ENCODE measurements at regions not wholly inside any gene's neighbourhood (a gene's known extent, or its start where the extent isn't known, plus 50 kb on each side); places are given as distances from the start of the nearest gene placed in this dataset.
"Not testable (repeated sequence)": the region's sequence is repeated elsewhere in the genome, so short reads cannot be mapped to it uniquely, and the experiment has no call there.

DNA sequence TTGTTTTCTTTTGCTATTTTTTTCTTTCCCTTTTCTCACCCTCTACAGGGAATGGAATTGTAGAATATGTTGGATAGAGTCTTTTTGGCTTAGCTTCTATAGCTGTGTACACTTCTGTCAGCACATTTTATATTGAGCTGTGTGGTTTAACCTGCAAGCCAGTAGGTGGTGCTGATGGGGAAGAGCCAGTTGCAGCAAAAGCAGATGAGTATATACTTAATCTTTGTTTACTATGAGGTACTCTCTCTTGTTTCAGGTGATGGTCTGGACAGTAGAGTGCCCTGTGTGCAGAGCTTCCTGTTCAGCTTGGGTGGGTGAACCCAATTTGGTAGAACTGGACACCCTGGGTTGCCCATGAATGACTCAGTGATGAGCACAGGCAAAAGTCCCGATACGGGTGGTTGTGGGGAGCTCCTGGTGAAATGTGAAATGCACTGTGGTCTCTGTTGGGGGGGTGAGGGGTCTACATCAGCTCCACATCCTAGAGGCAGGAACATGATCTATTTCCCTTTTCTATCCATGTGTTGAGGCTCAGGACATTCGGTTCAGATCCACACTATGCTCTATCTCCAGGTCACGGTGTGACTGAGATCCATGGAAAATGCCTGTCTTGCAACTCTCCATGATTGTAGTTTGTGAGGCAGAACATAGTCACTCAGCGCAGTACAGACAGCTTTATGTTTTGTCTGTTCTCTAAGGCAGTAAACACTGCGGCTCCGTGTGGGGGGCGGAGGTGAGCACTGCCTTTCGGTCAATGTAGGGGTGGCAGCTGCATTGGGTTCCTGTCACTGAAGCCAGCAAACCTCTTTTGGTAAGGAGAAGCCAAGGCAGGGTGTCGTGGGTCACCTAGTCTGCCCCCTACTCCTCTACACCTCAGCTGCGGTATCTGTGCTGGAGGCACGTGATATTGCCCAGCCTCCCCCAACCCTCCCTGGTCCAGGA is 353.2 kb downstream of the PRR16 start:
- DNase-seq (ENCODE audit: low spot score), result no peak

- no peak for DNase-seq (ENCODE audit: low spot score)
Observed at GRCh38 chr5:120818128-120818527, 354.0 kb downstream of the PRR16 start.

DNA sequence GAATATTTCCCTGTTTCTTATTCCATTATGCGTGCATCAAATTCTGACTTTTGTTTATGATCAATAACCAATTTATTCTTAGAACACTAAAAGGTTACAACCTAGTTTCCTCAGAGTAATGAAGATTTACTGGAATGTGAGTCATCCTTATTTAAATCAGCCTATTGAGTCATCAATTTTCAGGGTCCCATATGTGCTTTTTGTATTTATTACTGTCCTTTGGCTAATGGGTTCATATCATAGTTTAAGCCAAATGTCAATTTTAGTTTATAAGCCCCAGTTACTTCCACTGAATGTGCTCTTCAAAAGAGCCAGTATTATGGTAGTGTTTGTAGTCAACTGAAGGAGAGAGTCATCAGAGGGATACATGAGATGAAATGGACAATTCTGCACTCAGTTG is 359.2 kb downstream of the PRR16 start:
- DNase-seq (ENCODE audit: low spot score), result no peak

- not testable (repeated sequence) for DNase-seq (ENCODE audit: low spot score)
Observed at GRCh38 chr5:120831646-120832045, 367.5 kb downstream of the PRR16 start.

DNA sequence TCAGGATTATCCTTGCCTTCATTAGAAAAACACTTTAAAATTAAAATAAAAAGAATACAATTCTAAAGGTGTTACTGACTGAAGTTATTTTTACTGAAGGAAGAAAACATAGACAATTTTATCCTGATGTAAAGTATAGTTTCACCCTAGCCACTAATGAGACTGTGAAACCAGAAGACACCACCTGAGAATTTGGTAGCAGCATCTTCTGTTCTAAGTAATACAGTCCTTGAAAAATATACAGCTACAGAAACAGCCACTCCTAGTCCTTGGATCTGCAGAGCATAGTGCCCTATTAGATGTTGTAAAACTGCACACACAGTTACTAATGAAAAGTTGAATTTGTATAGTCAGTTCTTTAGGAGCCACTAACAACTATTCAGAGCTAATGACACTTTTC is 377.7 kb downstream of the PRR16 start:
- no peak for DNase-seq (ENCODE audit: low spot score)

DNA sequence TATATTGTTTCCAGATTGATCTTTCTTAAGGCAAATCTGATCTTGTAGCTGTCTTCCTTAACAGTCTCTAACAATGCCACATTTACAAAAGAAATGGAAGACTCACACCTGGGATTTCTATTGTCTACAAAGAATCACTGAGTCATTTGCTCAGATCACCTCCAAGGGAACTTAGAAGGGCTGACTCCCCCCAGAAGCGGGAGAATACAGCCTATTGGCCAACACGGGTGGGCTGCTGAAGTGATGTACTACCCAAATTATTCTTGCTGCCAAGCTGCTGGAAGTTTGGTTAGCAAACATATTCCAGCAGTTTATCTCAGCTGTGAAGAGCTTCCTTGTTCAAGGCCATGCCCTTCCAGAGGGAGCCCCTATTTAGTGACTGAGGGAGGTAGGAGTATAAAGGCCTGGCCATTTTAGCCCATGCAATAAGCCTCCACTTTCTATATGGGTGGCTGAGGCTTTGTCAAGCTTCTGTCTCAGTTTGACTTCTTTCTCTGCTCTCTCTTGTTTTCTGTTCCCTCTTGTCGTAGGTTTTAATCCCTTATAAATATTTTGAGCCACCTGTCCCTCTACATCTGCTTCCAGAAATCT is 379.4 kb downstream of the PRR16 start:
- DNase-seq (ENCODE audit: low spot score), result no peak

DNA sequence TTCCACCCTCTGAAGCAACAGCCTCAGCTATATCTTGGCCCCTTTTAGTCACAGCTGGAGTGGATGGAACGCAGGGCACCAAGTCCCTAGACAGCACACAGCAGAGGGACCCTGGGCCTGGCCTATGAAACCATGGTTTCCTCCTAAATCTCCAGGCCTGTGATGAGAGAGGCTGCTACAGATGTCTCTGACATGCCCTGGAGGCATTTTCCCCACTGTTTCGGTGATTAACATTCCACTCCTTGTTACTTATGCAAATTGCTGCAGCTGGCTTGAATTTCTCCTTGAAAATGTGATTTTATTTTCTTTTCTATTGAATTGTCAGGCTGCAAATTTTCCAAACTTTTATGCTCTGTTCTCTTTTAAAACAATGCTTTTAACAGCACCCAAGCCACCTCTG is 384.8 kb downstream of the PRR16 start:
- no peak for DNase-seq (ENCODE audit: low spot score)

DNA sequence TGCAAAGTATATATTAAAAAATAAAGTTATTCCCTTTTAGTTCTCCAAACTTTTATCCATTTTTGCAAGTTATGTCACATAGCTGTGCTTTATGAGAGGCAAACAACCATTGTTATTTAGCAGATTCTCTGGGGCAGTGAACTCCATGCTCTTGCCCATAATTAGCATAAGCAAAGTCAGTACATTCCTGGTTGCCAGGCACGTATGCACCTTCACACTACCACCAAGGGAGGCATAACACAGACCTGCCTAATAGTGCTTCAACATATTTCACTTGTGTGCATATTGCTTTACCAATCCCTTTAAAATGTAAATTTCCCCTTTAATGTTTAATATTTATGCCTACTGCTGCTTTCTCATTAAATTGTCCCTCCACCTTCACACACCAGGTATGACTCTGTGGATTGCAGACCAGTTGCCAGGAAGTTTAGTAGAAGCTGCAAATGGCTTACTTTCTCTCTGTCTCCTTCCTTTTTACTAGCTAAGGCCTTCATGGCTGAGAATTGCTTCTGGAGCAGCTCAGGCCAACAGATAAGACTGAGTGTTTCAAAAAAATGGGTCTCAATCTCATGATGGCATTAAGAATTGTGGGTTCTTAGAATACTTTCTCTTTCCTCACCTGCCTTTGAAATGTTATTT is 388.2 kb downstream of the PRR16 start:
- no peak for DNase-seq (ENCODE audit: low spot score)

- no peak for DNase-seq (ENCODE audit: low spot score)
Observed at GRCh38 chr5:120866997-120867396, 402.9 kb downstream of the PRR16 start.

DNA sequence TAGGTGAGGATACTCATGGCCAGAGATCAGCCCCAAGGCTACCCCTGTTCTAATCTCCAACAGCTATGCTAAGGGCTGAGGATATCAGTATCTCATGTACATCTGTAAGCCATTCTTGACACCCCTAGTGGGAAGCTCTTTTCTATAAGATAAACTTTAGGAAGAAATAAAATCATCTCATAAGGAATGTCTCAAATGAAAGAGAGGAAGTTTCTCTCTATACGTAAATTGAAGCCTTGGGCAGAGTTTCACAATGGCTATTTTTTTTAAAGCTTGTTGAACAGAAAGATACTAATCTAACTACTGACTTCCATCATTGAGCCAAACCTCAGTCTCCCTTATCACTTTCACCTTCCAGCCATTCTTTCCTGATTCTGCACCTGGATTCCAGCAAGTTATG is 405.7 kb downstream of the PRR16 start:
- no peak for DNase-seq (ENCODE audit: low spot score)

- DNase-seq (ENCODE audit: low spot score), result no peak
Observed at GRCh38 chr5:120872297-120872696, 408.2 kb downstream of the PRR16 start.

GRCh38 chr5:120873083-120873482 is 409.0 kb downstream of the PRR16 start:
- no peak for DNase-seq (ENCODE audit: low spot score)

DNA sequence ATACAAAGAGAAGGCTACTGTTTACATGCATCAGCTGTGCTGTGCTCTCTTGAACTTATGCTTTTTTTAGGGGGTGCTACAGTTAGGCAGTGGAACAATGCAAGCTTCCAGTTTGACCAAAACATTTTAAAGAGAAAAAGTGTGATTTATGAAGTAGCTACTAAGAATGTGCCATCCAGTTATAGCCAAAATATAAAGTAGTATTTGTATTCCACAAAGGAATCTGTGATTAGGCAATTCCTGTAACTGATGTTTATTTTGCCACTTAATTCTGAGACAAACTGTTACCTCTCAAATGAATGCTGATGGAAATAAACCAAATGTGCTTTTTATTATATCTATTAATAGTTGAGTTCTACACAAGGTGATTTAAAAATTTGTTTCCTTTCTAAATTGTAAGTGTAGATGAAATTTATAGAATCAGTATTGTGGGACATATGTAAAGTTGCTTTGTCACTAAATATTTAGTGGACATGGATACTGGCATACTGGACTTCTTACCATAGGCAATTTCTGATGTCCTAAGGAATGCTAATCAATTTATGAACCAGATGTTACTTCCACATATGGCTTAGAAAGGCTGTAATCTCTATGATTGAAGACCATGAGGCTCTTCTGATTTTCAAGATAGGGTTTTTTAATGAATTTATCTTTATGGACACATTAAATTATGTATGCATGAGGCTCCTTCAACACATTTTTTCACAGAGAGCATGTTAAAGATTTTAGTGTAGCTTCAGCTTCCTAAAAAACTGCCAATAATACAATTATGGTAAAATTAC is 410.2 kb downstream of the PRR16 start:
- DNase-seq (ENCODE audit: low spot score), result no peak

GRCh38 chr5:120882038-120882775 is 418.1 kb downstream of the PRR16 start:
- DNase-seq (ENCODE audit: low spot score), result no peak

DNA sequence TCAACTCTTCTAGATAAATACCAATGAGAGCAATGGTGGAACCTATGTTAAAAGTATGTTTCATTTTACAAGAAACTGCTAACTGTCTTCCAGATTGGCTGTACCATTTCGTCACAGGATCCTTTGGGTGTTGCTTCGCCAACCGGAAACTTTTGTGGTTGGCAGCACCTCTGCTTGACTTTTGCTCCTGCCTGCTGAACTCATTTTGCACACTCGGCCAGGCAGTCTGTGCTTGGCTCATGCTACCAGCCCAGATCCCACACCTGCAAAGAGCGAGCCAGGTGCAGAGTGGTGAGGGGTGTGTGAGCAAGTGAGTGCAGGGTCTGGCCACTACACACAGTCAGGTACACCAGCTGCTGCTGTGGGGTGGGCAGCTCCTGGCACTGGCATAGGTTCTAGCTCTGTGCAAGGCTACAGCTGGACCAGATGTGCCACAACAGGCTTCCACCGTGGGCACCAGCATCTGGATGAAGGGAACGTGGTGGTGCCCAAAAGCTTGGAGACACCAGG is 422.3 kb downstream of the PRR16 start:
- no peak for DNase-seq (ENCODE audit: low spot score)

DNA sequence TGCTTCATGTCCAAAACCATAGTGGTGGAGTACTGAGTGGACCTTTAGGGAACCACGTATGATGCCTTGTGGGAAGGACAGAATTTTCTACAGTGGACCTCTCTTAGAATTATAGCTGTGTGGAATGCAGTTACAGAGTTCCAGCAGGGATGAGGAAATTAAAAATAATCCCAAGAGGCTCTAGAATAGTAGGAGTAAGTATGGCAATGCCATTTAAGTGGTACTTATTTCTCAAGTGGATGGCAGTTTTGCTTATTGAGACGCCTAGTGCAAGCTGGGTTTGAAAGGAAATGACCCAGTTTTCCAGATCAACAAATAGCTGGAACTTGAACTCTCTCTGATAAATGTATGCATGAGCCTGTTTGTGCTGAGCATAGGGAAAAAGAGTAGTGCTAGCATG is 431.6 kb downstream of the PRR16 start:
- no peak for DNase-seq (ENCODE audit: low spot score)

DNA sequence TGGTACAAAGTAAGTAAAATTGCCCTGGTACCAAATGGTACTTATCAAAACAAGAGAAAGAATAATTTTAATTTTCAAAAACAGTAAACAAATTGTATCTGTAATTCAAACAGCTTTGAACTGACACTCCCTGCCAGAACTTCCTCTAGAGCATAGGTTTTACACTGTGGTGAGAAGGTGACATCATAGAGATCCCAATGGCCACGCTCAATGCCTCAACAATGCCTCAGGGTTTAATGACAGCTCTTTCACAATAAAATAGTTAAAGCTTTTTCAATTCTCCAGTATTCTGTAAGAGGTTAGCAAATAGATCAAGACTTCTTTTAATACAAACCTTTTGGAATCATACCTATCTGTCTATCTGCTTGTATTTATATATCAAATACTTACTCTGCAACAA is 437.1 kb downstream of the PRR16 start:
- DNase-seq (ENCODE audit: low spot score), result no peak

DNA sequence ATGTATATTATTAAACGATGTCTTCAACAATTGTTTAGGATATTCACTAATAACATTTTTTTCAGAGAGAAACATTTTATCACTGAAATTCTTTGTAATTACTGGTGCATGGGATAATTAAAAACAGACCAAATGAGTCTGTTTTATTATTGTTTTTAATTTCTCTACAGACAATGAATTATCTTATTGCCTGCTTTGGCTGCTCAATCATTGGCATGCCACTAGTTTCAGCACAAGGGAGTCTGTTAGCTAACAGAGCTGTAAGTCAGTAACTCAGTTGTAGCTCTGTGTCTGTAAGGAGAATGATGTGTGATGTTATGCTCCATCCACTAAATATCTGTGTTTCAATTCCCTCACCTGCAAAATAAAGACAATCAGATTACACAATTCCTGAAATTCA is 443.9 kb downstream of the PRR16 start:
- no peak for DNase-seq (ENCODE audit: low spot score)

DNA sequence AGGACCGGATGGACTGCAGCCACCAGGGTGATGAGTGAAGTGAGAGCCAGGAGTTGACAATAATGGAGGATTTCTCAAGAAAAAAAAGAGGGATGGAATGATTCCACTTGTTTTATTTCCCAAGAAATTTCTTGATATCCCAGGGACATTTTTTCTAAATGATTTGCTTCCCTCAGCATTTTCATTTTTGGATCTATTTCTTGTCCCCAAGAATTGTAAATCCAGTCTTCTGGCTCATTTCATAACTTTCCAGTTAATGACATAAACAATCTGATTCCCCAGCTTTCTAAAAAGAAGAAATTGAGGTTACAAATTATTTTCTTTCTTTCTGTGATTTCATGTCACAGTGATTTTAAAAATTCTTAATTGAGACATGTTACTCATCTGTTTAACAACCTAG is 446.5 kb downstream of the PRR16 start:
- no peak for DNase-seq (ENCODE audit: low spot score)

- DNase-seq (ENCODE audit: low spot score), result no peak
Observed at GRCh38 chr5:120913396-120913795, 449.3 kb downstream of the PRR16 start.

DNA sequence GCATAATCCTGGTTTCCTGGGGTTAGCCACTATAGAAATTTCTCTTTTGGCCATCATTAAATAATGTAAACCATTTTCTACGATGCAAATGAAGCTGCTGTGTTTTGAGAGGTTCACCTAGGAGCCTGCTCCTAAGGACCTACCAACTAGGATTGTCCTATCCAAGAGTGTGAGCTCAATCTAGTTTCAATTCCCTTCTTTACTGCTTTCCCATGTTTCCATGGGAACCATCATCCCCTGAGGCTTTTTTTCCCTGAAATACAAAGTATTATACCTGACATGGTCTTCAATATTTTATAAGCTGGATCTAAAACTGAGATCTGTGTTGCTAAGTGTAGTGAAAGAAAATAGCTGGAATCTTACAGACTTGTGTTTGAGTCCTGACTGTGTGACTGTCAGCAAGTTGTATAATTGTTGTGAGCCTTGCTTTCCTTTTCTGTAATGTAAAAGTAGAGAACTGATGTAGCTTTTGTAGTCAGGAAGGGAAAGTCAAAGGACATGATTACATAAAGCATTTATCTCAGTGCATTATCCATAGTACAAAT is 453.2 kb downstream of the PRR16 start:
- no peak for DNase-seq (ENCODE audit: low spot score)
